ENCODE measurements at regions not wholly inside any gene's neighbourhood (a gene's known extent, or its start where the extent isn't known, plus 50 kb on each side); places are given as distances from the start of the nearest gene placed in this dataset.

DNA sequence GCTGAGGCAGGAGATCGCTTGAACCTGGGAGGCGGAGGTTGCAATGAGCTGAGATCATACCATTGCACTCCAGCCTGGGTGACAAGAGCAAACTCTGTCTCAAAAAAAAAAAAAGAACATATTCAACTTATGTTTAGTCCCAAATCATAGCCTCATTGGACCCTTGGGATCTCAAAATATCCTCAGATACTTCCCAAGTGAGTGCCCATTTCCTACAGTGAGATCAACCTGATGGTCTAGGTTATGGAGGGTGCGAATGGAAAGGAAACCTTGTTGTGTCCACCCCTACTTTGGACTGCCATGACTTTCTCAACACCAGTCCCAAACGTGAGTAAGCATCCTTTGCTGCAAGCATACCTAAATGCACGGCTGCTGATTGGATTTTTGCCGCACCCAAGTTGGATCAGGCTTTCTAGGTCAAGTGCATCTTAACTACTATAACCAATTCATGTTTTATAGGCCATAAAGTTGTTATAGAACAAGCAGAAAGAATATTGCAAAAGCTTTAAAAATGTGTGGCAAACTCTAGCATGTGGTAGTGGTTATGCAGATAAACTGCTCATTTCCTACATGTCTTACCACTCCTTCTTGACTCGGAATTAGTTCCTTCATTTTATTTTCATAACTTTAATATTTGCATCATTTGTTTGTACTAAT is 131.2 kb downstream of the PLEKHG1 start:
- Histone ChIP-seq H3K4me3 (replicated peaks in 1 of 3) (no peak overlapping the region), H3K27me3 (no peaks in the 10 kb centered on the region), H3K36me3 (no peaks in the 10 kb centered on the region), H3K4me1 (peaks cover 5 to 8% of the 10 kb centered on the region in 2 donors), H3K27ac (no peak overlapping the region), H3K9me3 (no peaks in the 10 kb centered on the region)
- WGBS, 2 donors = 93 to 97% methylated on average over 7 of the region's 7 CpGs
- no peak for DNase-seq
- intact Hi-C loops (cut with DNase I) = no loop called here
- TF ChIP-seq CTCF (IDR thresholded peaks at IDR 0.05) = no peak
- TF ChIP-seq POLR2A (IDR thresholded peaks at IDR 0.05) = no peak

DNA sequence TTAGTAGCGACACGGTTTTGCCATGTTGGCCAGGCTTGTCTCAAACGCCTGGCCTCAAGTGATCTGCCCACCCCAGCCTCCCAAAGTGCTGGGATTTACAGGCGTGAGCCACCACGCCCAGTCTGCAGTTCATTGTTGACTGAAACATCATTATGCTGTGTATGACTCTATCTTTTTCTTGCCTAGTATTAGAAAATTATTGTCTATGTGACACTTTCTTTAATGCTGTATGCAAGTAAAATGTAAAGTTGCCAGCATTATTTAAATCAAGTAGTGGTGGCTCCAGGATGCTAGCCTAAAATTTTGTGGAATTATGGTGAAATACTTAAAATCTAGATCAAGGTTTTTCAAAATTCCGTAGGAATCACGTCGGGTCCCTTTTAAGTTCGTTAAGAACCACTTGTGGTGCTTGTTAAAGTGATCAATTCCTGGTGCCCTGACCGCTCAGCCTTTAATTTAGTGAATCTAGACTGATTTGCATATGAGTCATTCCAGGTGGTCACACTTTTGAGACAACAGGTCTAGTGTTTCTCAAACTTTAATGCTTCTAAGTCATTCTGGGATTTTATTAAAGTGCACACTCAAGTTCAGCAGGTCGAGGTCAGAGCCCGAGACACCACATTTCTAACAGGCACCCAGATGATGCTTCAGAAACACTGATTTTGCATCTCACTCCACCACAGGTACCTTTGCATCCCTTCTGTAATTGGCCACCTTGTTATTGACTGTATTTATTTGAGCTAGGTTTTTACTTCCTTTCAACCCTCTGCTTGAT is 132.6 kb upstream of the MTHFD1L start:
- no peak for DNase-seq
- Histone ChIP-seq H3K27me3 (no peaks in the 10 kb centered on the region), H3K9me3 (no peaks in the 10 kb centered on the region), H3K36me3 (no peaks in the 10 kb centered on the region), H3K4me3 (replicated peaks in 1 of 3) (no peak overlapping the region), H3K27ac (no peak overlapping the region), H3K4me1 (peaks cover 5 to 8% of the 10 kb centered on the region in 2 donors)
- WGBS, 2 donors = 87 to 88% methylated on average over 12 of the region's 12 CpGs
- intact Hi-C loops (cut with DNase I) = no loop called here
- TF ChIP-seq POLR2A (IDR thresholded peaks at IDR 0.05) (no peak), CTCF (IDR thresholded peaks at IDR 0.05) (no peak)

- no peaks in the 10 kb centered on the region for H3K36me3 ChIP-seq
- WGBS, 2 donors = 95 to 98% methylated on average over 21 of the region's 21 CpGs
- no peak overlapping the region for H3K4me3 ChIP-seq (replicated peaks in 1 of 3)
- DNase-seq = no peak
- no peaks in the 10 kb centered on the region for H3K27me3 ChIP-seq
- H3K4me1 ChIP-seq = peaks cover 5 to 8% of the 10 kb centered on the region in 2 donors
- H3K9me3 ChIP-seq = no peaks in the 10 kb centered on the region
- no peak for TF ChIP-seq POLR2A (IDR thresholded peaks at IDR 0.05)
- TF ChIP-seq CTCF (IDR thresholded peaks at IDR 0.05) = no peak
- intact Hi-C loops (cut with DNase I) = no loop called here
- H3K27ac ChIP-seq = no peak overlapping the region
Measured at GRCh38 chr6:150733726-150734125, 131.8 kb upstream of the MTHFD1L start.

- no peak for DNase-seq
- 95 to 97% methylated on average over 7 of the region's 7 CpGs for WGBS, 2 donors
Measured at GRCh38 chr6:150734235-150734634, 131.3 kb upstream of the MTHFD1L start.

More at GRCh38 chr6:150734235-150734634, 131.3 kb upstream of the MTHFD1L start:
- H3K4me3 ChIP-seq (replicated peaks in 1 of 3) = no peak overlapping the region
- H3K27ac ChIP-seq = no peak overlapping the region
- TF ChIP-seq CTCF (IDR thresholded peaks at IDR 0.05) (no peak), POLR2A (IDR thresholded peaks at IDR 0.05) (no peak)
- intact Hi-C loops (cut with DNase I) = no loop called here
- H3K36me3 ChIP-seq = no peaks in the 10 kb centered on the region
- no peaks in the 10 kb centered on the region for H3K27me3 ChIP-seq
- peaks cover 5 to 8% of the 10 kb centered on the region in 2 donors for H3K4me1 ChIP-seq
- no peaks in the 10 kb centered on the region for H3K9me3 ChIP-seq
